ENCODE measurements at regions not wholly inside any gene's neighbourhood (a gene's known extent, or its start where the extent isn't known, plus 50 kb on each side); places are given as distances from the start of the nearest gene placed in this dataset.

GRCh38 chr7:47147213-47147631, 434.7 kb downstream of the TNS3 start:
- no peak for DNase-seq (ENCODE audit: low read depth in 2 of 2)

GRCh38 chr7:47145982-47146381, 435.9 kb downstream of the TNS3 start:
- no peak for DNase-seq (ENCODE audit: low read depth in 2 of 2)

GRCh38 chr7:47145186-47145725, 436.7 kb downstream of the TNS3 start:
- DNase-seq (ENCODE audit: low read depth in 2 of 2) = no peak

GRCh38 chr7:47143339-47143738, 438.6 kb downstream of the TNS3 start:
- no peak for DNase-seq (ENCODE audit: low read depth in 2 of 2)

GRCh38 chr7:47142867-47143175, 439.1 kb downstream of the TNS3 start:
- DNase-seq (ENCODE audit: low read depth in 2 of 2) = no peak

GRCh38 chr7:47142169-47142866, 439.6 kb downstream of the TNS3 start:
- no peak for DNase-seq (ENCODE audit: low read depth in 2 of 2)

- DNase-seq (ENCODE audit: low read depth in 2 of 2) = no peak
Measured at GRCh38 chr7:47132471-47132870, 449.4 kb downstream of the TNS3 start.

- DNase-seq (ENCODE audit: low read depth in 2 of 2) = no peak
Measured at GRCh38 chr7:47128700-47129099, 453.2 kb downstream of the TNS3 start.

GRCh38 chr7:47125529-47125928, 456.4 kb downstream of the TNS3 start:
- DNase-seq (ENCODE audit: low read depth in 2 of 2) = no peak

- no peak for DNase-seq (ENCODE audit: low read depth in 2 of 2)
Measured at GRCh38 chr7:47119261-47119865, 462.5 kb downstream of the TNS3 start.

- no peak for DNase-seq (ENCODE audit: low read depth in 2 of 2)
Measured at GRCh38 chr7:47104206-47104549, 477.7 kb downstream of the TNS3 start.

GRCh38 chr7:47103498-47104205, 478.3 kb downstream of the TNS3 start:
- no peak for DNase-seq (ENCODE audit: low read depth in 2 of 2)

GRCh38 chr7:47102331-47102841, 479.5 kb downstream of the TNS3 start:
- DNase-seq (ENCODE audit: low read depth in 2 of 2) = no peak

- DNase-seq (ENCODE audit: low read depth in 2 of 2) = no peak
Measured at GRCh38 chr7:47100817-47101435, 481.0 kb downstream of the TNS3 start.

GRCh38 chr7:47100148-47100816, 481.6 kb downstream of the TNS3 start:
- DNase-seq (ENCODE audit: low read depth in 2 of 2) = no peak

- DNase-seq (ENCODE audit: low read depth in 2 of 2) = no peak
Measured at GRCh38 chr7:47097431-47097830, 484.5 kb downstream of the TNS3 start.

GRCh38 chr7:47095946-47096345, 486.0 kb downstream of the TNS3 start:
- DNase-seq (ENCODE audit: low read depth in 2 of 2) = no peak

- DNase-seq (ENCODE audit: low read depth in 2 of 2) = no peak
Measured at GRCh38 chr7:47094462-47094861, 487.4 kb downstream of the TNS3 start.

GRCh38 chr7:47093320-47094234, 488.3 kb downstream of the TNS3 start:
- no peak for DNase-seq (ENCODE audit: low read depth in 2 of 2)

- no peak for DNase-seq (ENCODE audit: low read depth in 2 of 2)
Measured at GRCh38 chr7:47092336-47092735, 489.6 kb downstream of the TNS3 start.

- no peak for DNase-seq (ENCODE audit: low read depth in 2 of 2)
Measured at GRCh38 chr7:47091141-47091540, 490.8 kb downstream of the TNS3 start.
